ENCODE measurements at regions not wholly inside any gene's neighbourhood (a gene's known extent, or its start where the extent isn't known, plus 50 kb on each side); places are given as distances from the start of the nearest gene placed in this dataset.

- POLR2A ChIA-PET = no interaction called here
- CTCF ChIA-PET = interaction anchor here (0.6 to 3.0 kb wide), 12 partner anchors 11 to 1333 kb away, joined by 3 to 24 read pairs (median 4); no protein-coding TSS in a partner anchor
- Mint-ChIP-seq H3K27me3 (ENCODE audit: insufficient read depth, unreplicated experiment) (no peaks in the 10 kb centered on the region), H3K9me3 (ENCODE audit: unreplicated experiment) (peaks cover 7% of the 10 kb centered on the region), H3K4me1 (ENCODE audit: insufficient read depth, unreplicated experiment) (no peaks in the 10 kb centered on the region), H3K4me3 (ENCODE audit: unreplicated experiment) (no peak overlapping the region), H3K36me3 (ENCODE audit: insufficient read depth, unreplicated experiment) (no peaks in the 10 kb centered on the region), H3K27ac (ENCODE audit: low read depth, unreplicated experiment) (no peak overlapping the region)
- BruUV-seq (replicated peaks) = no TSS peak
- TF ChIP-seq CTCF (IDR thresholded peaks at IDR 0.05; ENCODE audit: unreplicated experiment) = peak; percentile 57
- intact Hi-C loops (cut with micrococcal nuclease) = loop anchor here (1.0 to 5.0 kb wide), 8 partner anchors 109 to 1334 kb away; no protein-coding TSS in a partner anchor
- DNase-seq (ENCODE audit: unreplicated experiment) = peak; percentile 60
Measured at GRCh38 chr21:15592271-15592860, 137.4 kb upstream of the USP25 start.

- intact Hi-C loops (cut with micrococcal nuclease) = loop anchor here (1.0 to 5.0 kb wide), 8 partner anchors 110 to 1334 kb away; no protein-coding TSS in a partner anchor
Measured at GRCh38 chr21:15592957-15593356, 136.8 kb upstream of the USP25 start.

GRCh38 chr21:15601390-15601789, 128.4 kb upstream of the USP25 start:
- intact Hi-C loops (cut with micrococcal nuclease) = no loop called here
- ChIA-PET CTCF (no interaction called here), POLR2A (no interaction called here)
- no peaks in the 10 kb centered on the region for H3K36me3 Mint-ChIP-seq (ENCODE audit: insufficient read depth, unreplicated experiment)
- BruUV-seq (replicated peaks) = no TSS peak
- H3K9me3 Mint-ChIP-seq (ENCODE audit: unreplicated experiment) = no peaks in the 10 kb centered on the region
- H3K27ac Mint-ChIP-seq (ENCODE audit: low read depth, unreplicated experiment) = no peak overlapping the region
- TF ChIP-seq CTCF (IDR thresholded peaks at IDR 0.05; ENCODE audit: unreplicated experiment) = no peak
- no peak overlapping the region for H3K4me3 Mint-ChIP-seq (ENCODE audit: unreplicated experiment)
- H3K4me1 Mint-ChIP-seq (ENCODE audit: insufficient read depth, unreplicated experiment) = peaks cover 11% of the 10 kb centered on the region
- no peak for DNase-seq (ENCODE audit: unreplicated experiment)
- no peaks in the 10 kb centered on the region for H3K27me3 Mint-ChIP-seq (ENCODE audit: insufficient read depth, unreplicated experiment)

More at GRCh38 chr21:15592957-15593356, 136.8 kb upstream of the USP25 start:
- CTCF ChIA-PET = interaction anchor here (0.6 to 3.0 kb wide), 10 partner anchors 15 to 1333 kb away, joined by 3 to 24 read pairs (median 4); no protein-coding TSS in a partner anchor
- Mint-ChIP-seq H3K4me1 (ENCODE audit: insufficient read depth, unreplicated experiment) (no peaks in the 10 kb centered on the region), H3K27ac (ENCODE audit: low read depth, unreplicated experiment) (no peak overlapping the region), H3K27me3 (ENCODE audit: insufficient read depth, unreplicated experiment) (no peaks in the 10 kb centered on the region), H3K36me3 (ENCODE audit: insufficient read depth, unreplicated experiment) (no peaks in the 10 kb centered on the region), H3K9me3 (ENCODE audit: unreplicated experiment) (peaks cover 7% of the 10 kb centered on the region), H3K4me3 (ENCODE audit: unreplicated experiment) (no peak overlapping the region)
- DNase-seq (ENCODE audit: unreplicated experiment) = no peak
- POLR2A ChIA-PET = interaction anchor here (0.6 kb wide), 1 partner anchor 587 kb away, joined by 3 read pairs; no protein-coding TSS in a partner anchor
- no peak for TF ChIP-seq CTCF (IDR thresholded peaks at IDR 0.05; ENCODE audit: unreplicated experiment)
- no TSS peak for BruUV-seq (replicated peaks)

- Mint-ChIP-seq H3K27ac (ENCODE audit: low read depth, unreplicated experiment) (peak overlapping the region; percentile 82), H3K4me3 (ENCODE audit: unreplicated experiment) (no peak overlapping the region), H3K36me3 (ENCODE audit: insufficient read depth, unreplicated experiment) (no peaks in the 10 kb centered on the region), H3K9me3 (ENCODE audit: unreplicated experiment) (no peaks in the 10 kb centered on the region), H3K27me3 (ENCODE audit: insufficient read depth, unreplicated experiment) (no peaks in the 10 kb centered on the region), H3K4me1 (ENCODE audit: insufficient read depth, unreplicated experiment) (peaks cover 11% of the 10 kb centered on the region)
- no TSS peak for BruUV-seq (replicated peaks)
- POLR2A ChIA-PET = interaction anchor here (0.7 kb wide), 1 partner anchor 269 kb away, joined by 3 read pairs; no protein-coding TSS in a partner anchor
- no peak for TF ChIP-seq CTCF (IDR thresholded peaks at IDR 0.05; ENCODE audit: unreplicated experiment)
- CTCF ChIA-PET = interaction anchor here (1.0 kb wide), 1 partner anchor 14 kb away, joined by 3 read pairs; no protein-coding TSS in a partner anchor
- peak; percentile 91 for DNase-seq (ENCODE audit: unreplicated experiment)
- intact Hi-C loops (cut with micrococcal nuclease) = loop anchor here (2.0 kb wide), 1 partner anchor 126 kb away; no protein-coding TSS in a partner anchor
Measured at GRCh38 chr21:15604413-15604812, 125.4 kb upstream of the USP25 start.

Data from MCF 10A (cell line).